K562 (cell line): ENCODE measurements at regions not wholly inside any gene's neighbourhood (a gene's known extent, or its start where the extent isn't known, plus 50 kb on each side); places are given as distances from the start of the nearest gene placed in this dataset.
"Not testable (repeated sequence)": the region's sequence is repeated elsewhere in the genome, so short reads cannot be mapped to it uniquely, and the experiment has no call there.

Experiments used
- CBX1 ChIP-seq: sonication (generic); IDR thresholded peaks from 2 replicates; pipeline ENCODE4 v1.6.1; 2016; ENCODE audit warnings: antibody characterized with exemption, low read depth, mild to moderate bottlenecking
- CHD2 ChIP-seq: IDR thresholded peaks from 2 replicates; pipeline ENCODE4 v1.6.1; 2011; ENCODE audit warnings: low read depth, low read length
- EP300 ChIP-seq: IDR thresholded peaks from 2 replicates; pipeline ENCODE4 v1.6.1; 2012; ENCODE audit warnings: low read length, improper control_type of control experiment
- EZH2 ChIP-seq: IDR thresholded peaks from 2 replicates; pipeline ENCODE4 v1.6.1; 2012; ENCODE audit warnings: low read depth, mild to moderate bottlenecking, inconsistent platforms, low read length, borderline replicate concordance
- POLR3A ChIP-seq: IDR thresholded peaks from 2 replicates; pipeline ENCODE4 v1.6.1; 2011; ENCODE audit warnings: borderline replicate concordance, mild to moderate bottlenecking, moderate library complexity; ENCODE audit not compliant: insufficient read length, insufficient read depth; ENCODE audit errors: extremely low read depth
- SMC3 ChIP-seq: conservative IDR thresholded peaks from 2 replicates; pipeline ENCODE4 v1.6.1; 2011; ENCODE audit warnings: low read depth, low read length, improper control_type of control experiment; ENCODE audit not compliant: insufficient read depth
- TAF1 ChIP-seq: IDR thresholded peaks from 2 replicates; pipeline ENCODE4 v1.6.1; 2011; ENCODE audit warnings: mild to moderate bottlenecking, low read length, moderate library complexity; ENCODE audit not compliant: insufficient read depth, control insufficient read depth, severe bottlenecking; ENCODE audit errors: extremely low read depth
- TCF7 ChIP-seq: sonication (generic); IDR thresholded peaks from 2 replicates; pipeline ENCODE4 v1.6.1; 2016; ENCODE audit warnings: antibody characterized with exemption, borderline replicate concordance
- ZFP91 ChIP-seq: sonication (generic); formaldehyde crosslinking; IDR thresholded peaks from 2 replicates; pipeline ENCODE4 v1.8.0; 2022; ENCODE audit warnings: mild to moderate bottlenecking, missing genetic modification reagents
- ZNF384 ChIP-seq: IDR thresholded peaks from 2 replicates; pipeline ENCODE4 v1.6.1; 2012; ENCODE audit warnings: low read depth, low read length, improper control_type of control experiment
- ZZZ3 ChIP-seq: fragments of 450-650 bp; IDR thresholded peaks from 2 replicates; pipeline ENCODE4 v1.6.1; 2016; ENCODE audit warnings: antibody characterized with exemption, mild to moderate bottlenecking, moderate library complexity

- TF ChIP-seq ZFP91 (CRISPR knock-in tag); ZNF384; CHD2; POLR3A; CBX1; TAF1; SMC3; ZZZ3; TCF7; EZH2; EP300: not testable (repeated sequence)
Observed at GRCh38 chr6:28685960-28686359, 160.3 kb downstream of the GPX5 start.
